GM11168 (cell line): ENCODE measurements at regions not wholly inside any gene's neighbourhood (a gene's known extent, or its start where the extent isn't known, plus 50 kb on each side); places are given as distances from the start of the nearest gene placed in this dataset.
"Not testable (repeated sequence)": the region's sequence is repeated elsewhere in the genome, so short reads cannot be mapped to it uniquely, and the experiment has no call there.

ENCODE experiments used
- in situ Hi-C: fragments of 300-500 bp; cut with MboI; formaldehyde crosslinking; loops from one replicate; pipeline ENCODE4 v1.12.0; 2022; ENCODE audit warnings: low sequenced_read_pairs; ENCODE audit not compliant: unreplicated experiment

- in situ Hi-C loops: no loop called here
These were observed 162.1 kb upstream of the FOXK1 start for GRCh38 chr7:4519819-4520520.

DNA sequence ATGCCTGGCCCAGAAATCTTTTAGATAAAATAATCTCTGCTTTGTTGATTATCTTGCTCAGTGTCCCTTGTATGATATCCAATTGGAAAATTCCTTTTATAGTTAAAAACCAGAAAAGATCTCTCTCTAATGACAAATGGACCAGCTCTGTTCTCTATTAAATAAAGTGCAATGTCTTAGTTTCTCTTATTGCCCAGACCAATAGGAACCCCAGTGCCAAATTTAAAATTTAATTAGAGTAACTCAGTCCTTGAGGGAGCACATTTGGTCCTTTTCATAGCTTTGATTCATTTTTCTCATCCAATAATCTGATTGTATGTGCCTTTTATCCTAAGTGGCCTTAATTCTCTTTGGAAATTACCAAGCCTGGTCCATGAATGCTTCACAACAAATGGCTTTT lies 158.9 kb upstream of the FOXK1 start:
- in situ Hi-C loops: no loop called here

DNA sequence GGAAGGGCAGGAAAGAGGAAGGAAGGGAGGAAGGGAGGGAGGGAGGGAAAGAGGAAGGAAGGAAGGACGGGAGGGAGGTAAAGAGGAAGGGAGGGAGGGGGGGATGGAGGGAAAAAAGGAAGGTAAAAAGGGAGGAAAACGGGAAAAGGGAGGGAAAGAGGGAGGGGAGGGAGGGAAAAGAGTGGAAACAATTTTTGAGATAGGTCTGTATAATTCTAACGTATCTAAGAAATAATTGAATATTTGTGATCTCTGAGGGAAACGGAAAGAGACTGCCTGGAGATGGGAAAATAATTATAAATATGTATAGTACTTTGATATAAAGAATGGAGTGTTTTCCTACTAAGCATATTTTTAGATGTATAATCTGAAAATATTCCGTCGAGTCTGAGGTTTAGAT lies 158.2 kb upstream of the FOXK1 start:
- in situ Hi-C loops: no loop called here

- in situ Hi-C loops: no loop called here
These were observed 156.2 kb upstream of the FOXK1 start for GRCh38 chr7:4525884-4526283.

- in situ Hi-C loops: no loop called here
These were observed 154.0 kb upstream of the FOXK1 start for GRCh38 chr7:4527988-4528636.

DNA sequence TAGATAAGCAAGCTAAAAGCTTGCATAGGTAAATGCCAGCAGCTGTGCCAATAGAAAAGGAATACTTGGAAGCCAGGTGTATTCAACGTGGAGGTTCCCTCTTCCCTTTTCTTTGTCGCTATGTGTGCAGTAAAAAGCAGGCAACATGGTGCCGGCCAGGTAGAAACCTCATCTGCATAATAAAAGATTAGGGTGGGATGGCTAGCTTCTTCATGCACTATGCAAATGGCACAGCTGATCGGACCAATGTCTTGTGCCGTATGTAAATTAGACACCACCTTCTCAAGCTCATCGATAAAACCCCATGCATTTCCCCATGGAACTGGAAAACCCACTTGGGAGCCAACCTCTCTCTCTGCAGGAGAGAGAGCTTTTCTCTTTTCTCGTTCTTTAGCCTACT lies 150.9 kb upstream of the FOXK1 start:
- in situ Hi-C loops: no loop called here

GRCh38 chr7:4533339-4533738 lies 148.8 kb upstream of the FOXK1 start:
- in situ Hi-C loops: not testable (repeated sequence)

DNA sequence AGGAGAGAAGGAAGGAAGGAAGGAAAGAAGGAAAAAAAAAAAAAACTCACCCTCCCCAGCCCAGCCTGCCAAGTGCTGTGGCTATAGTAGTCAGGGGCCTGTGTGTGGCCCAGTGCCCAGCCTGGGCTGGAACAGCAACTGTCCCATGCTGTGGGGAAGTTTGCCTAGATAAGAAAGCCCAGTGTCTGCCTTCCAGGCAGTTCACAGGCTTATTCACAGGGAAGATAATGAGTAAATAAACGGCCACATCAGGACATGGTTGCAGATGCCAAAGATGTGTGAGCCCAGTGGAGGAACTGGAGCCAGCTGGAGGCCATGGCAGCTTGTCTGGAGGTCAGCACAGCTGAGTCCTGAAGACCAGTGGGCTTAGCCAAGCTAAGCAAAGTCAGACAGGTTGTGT lies 132.4 kb upstream of the FOXK1 start:
- in situ Hi-C loops: no loop called here

DNA sequence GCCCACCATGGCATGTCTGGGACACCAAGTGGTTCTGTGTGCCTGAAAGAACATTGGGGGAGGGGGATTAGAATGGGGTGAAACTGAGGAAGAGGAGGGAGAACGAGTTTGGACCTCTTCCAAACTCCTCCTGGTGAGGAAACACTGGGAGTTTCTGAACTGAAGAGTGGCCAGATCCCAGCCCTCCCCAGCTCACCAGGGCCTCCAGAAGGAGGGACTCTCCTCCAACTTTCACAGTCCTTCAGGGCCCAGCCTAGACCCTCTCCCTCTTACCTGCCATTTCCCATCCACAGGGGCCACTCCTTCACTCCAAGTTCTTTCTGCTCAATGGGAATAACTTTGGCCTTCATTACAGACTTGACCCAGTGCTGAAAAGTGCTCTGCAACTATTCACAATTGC lies 132.0 kb upstream of the FOXK1 start:
- in situ Hi-C loops: no loop called here

DNA sequence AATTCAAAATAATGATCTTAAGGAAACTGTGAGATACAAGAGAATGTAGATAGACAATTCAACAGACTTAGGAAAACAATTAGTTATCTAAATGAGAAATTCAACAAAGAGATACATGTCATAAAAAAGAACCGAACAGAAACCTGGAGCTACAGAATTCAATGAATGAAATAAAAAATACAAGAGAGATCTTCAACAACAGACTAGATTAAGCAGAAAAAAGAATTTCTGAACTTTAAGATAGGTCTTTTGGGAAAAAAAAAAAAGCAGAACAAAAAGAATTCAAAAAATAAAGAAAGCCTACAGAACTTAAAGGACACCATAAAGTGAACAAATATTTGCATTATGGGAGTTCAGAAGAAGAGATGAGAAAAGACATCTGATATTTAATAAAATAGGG lies 129.1 kb upstream of the FOXK1 start:
- in situ Hi-C loops: no loop called here

- in situ Hi-C loops: no loop called here
These were observed 125.0 kb upstream of the FOXK1 start for GRCh38 chr7:4556868-4557793.

- in situ Hi-C loops: no loop called here
These were observed 120.3 kb upstream of the FOXK1 start for GRCh38 chr7:4561795-4562194.

- in situ Hi-C loops: no loop called here
These were observed 115.4 kb upstream of the FOXK1 start for GRCh38 chr7:4566714-4567113.

GRCh38 chr7:4574851-4575250 lies 107.2 kb upstream of the FOXK1 start:
- in situ Hi-C loops: no loop called here

- in situ Hi-C loops: no loop called here
These were observed 106.8 kb upstream of the FOXK1 start for GRCh38 chr7:4575254-4575653.

DNA sequence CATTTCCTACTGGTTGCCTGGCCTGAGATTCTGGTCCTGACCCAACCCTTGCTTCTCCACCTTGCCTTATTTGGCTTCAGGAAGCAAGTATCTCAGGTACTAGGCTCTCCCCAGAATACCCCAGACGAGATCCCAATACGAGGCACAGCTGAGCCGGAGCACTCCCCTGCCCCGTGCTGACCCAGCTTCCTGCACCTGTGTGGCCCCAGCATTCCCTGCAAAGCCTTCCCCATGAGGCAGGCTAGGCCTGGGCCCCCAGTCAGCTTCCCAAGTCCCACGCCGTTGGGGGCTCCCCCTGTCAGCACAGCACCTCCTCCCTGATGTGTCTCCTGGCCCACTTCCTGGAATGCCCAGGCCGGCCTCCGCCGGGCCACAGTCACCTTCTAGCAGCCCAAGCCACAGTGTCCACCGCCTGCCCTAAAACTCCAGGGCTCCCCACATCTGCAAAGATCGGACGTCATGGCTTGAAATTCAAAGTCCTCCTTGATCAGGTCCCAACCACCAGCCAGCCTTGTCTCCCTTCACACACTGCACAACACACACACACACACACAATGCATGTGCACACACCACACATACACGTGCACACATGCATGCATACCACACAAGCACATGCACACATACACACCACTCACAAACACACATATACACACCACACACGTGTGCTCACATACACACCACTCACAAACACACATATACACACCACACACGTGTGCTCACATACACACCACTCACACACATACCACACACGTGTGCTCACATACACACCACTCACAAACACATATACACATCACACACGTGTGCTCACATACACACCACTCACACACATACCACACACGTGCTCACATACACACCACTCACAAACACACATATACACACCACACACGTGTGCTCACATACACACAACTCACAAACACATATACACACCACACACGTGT lies 78.9 kb upstream of the FOXK1 start:
- in situ Hi-C loops: no loop called here

GRCh38 chr7:4603843-4604231 lies 78.3 kb upstream of the FOXK1 start:
- in situ Hi-C loops: no loop called here

- in situ Hi-C loops: no loop called here
These were observed 77.6 kb upstream of the FOXK1 start for GRCh38 chr7:4604456-4604940.

- in situ Hi-C loops: no loop called here
These were observed 75.3 kb upstream of the FOXK1 start for GRCh38 chr7:4606797-4607196.

DNA sequence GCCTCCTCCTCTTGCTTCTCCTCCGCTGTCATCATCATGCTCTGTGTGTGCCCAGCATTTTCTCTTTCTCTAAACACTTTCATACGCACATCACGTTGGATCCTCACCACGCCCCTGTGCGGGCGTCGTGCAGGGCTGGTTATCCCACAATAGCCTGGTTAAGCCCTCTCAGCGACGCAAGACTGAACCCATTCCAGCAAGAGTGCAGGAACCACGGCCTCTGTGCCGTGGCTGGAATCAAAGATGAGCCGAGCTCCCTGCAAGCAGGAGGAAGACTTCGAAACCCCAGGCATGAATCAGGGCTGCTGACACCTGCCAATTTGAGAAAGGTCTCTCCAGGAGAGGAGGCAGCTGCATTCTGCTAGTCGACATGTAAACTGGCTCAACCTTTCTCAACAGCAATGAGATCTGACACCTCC lies 74.8 kb upstream of the FOXK1 start:
- in situ Hi-C loops: no loop called here
